ENCODE measurements at regions not wholly inside any gene's neighbourhood (a gene's known extent, or its start where the extent isn't known, plus 50 kb on each side); places are given as distances from the start of the nearest gene placed in this dataset.
A peak's percentile ranks its signal among the peaks of the same experiment; 100 is the strongest.

- no peak for TF ChIP-seq CTCF (conservative IDR thresholded peaks at IDR 0.05; ENCODE audit: control insufficient read depth, insufficient read depth, low read depth, low read length)
- no peak overlapping the region for H3K4me3 ChIP-seq (ENCODE audit: control insufficient read depth, low read depth, low read length)
- no peak for DNase-seq (ENCODE audit: low read depth)
Observed at GRCh38 chr7:34332006-34332405, 326.0 kb upstream of the NPSR1 start.

GRCh38 chr7:34333184-34333583, 324.8 kb upstream of the NPSR1 start:
- DNase-seq (ENCODE audit: low read depth): no peak
- no peak overlapping the region for H3K4me3 ChIP-seq (ENCODE audit: control insufficient read depth, low read depth, low read length)
- TF ChIP-seq CTCF (conservative IDR thresholded peaks at IDR 0.05; ENCODE audit: control insufficient read depth, insufficient read depth, low read depth, low read length): no peak

- no peak for DNase-seq (ENCODE audit: low read depth)
- no peak for TF ChIP-seq CTCF (conservative IDR thresholded peaks at IDR 0.05; ENCODE audit: control insufficient read depth, insufficient read depth, low read depth, low read length)
- H3K4me3 ChIP-seq (ENCODE audit: control insufficient read depth, low read depth, low read length): no peak overlapping the region
Observed at GRCh38 chr7:34333925-34334324, 324.1 kb upstream of the NPSR1 start.

- H3K4me3 ChIP-seq (ENCODE audit: control insufficient read depth, low read depth, low read length): no peak overlapping the region
- no peak for TF ChIP-seq CTCF (conservative IDR thresholded peaks at IDR 0.05; ENCODE audit: control insufficient read depth, insufficient read depth, low read depth, low read length)
- no peak for DNase-seq (ENCODE audit: low read depth)
Observed at GRCh38 chr7:34337163-34337562, 320.9 kb upstream of the NPSR1 start.

GRCh38 chr7:34338961-34339526, 319.0 kb upstream of the NPSR1 start:
- DNase-seq (ENCODE audit: low read depth): peak; percentile 11
- TF ChIP-seq CTCF (conservative IDR thresholded peaks at IDR 0.05; ENCODE audit: control insufficient read depth, insufficient read depth, low read depth, low read length): no peak
- H3K4me3 ChIP-seq (ENCODE audit: control insufficient read depth, low read depth, low read length): no peak overlapping the region

GRCh38 chr7:34341326-34341725, 316.7 kb upstream of the NPSR1 start:
- H3K4me3 ChIP-seq (ENCODE audit: control insufficient read depth, low read depth, low read length): no peak overlapping the region
- no peak for TF ChIP-seq CTCF (conservative IDR thresholded peaks at IDR 0.05; ENCODE audit: control insufficient read depth, insufficient read depth, low read depth, low read length)
- no peak for DNase-seq (ENCODE audit: low read depth)

GRCh38 chr7:34342387-34342786, 315.6 kb upstream of the NPSR1 start:
- no peak for TF ChIP-seq CTCF (conservative IDR thresholded peaks at IDR 0.05; ENCODE audit: control insufficient read depth, insufficient read depth, low read depth, low read length)
- DNase-seq (ENCODE audit: low read depth): no peak
- no peak overlapping the region for H3K4me3 ChIP-seq (ENCODE audit: control insufficient read depth, low read depth, low read length)

Data from fibroblast of mammary gland (primary cell).